MCF 10A (cell line): ENCODE measurements at regions not wholly inside any gene's neighbourhood (a gene's known extent, or its start where the extent isn't known, plus 50 kb on each side); places are given as distances from the start of the nearest gene placed in this dataset.

ENCODE experiments used
- BruUV-seq: library from RNA; stranded (reverse); fragments of 400-500 nt; replicated peaks from 2 replicates; lab custom pipeline; 2021; lab: Mats Ljungman, UMichigan
- CTCF ChIA-PET: fragments of 300-600 bp; sonication (Branson Sonifier 250); formaldehyde crosslinking; extraction: SDS; loops from one replicate; lab custom pipeline; 2021; ENCODE audit warnings: antibody characterized with exemption, inconsistent platforms; lab: Yijun Ruan, JAX
- POLR2A ChIA-PET: fragments of 300-600, 350-650 bp; sonication (Branson Sonifier 250); formaldehyde crosslinking; extraction: SDS; loops from one replicate; lab custom pipeline; 2020; ENCODE audit warnings: antibody characterized with exemption, inconsistent platforms; lab: Yijun Ruan, JAX
- DNase-seq: peaks from one replicate; pipeline ENCODE4 v3.0.0-alpha.2; 2018; ENCODE audit not compliant: unreplicated experiment
- H3K27ac Mint-ChIP-seq: one replicate; pipeline ENCODE4 v1.8.0; 2022; ENCODE audit warnings: mild to moderate bottlenecking, low read depth, mixed read lengths; ENCODE audit not compliant: unreplicated experiment
- H3K27me3 Mint-ChIP-seq: one replicate; pipeline ENCODE4 v1.8.0; 2022; ENCODE audit warnings: mixed read lengths; ENCODE audit not compliant: insufficient read depth, unreplicated experiment
- H3K36me3 Mint-ChIP-seq: one replicate; pipeline ENCODE4 v1.8.0; 2022; ENCODE audit warnings: mild to moderate bottlenecking, moderate library complexity, mixed read lengths; ENCODE audit not compliant: insufficient read depth, unreplicated experiment
- H3K4me1 Mint-ChIP-seq: one replicate; pipeline ENCODE4 v1.8.0; 2022; ENCODE audit warnings: mixed read lengths; ENCODE audit not compliant: insufficient read depth, unreplicated experiment
- H3K4me3 Mint-ChIP-seq: one replicate; pipeline ENCODE4 v1.8.0; 2022; ENCODE audit warnings: mild to moderate bottlenecking, moderate library complexity, mixed read lengths; ENCODE audit not compliant: unreplicated experiment
- H3K9me3 Mint-ChIP-seq: one replicate; pipeline ENCODE4 v1.8.0; 2022; ENCODE audit warnings: mixed read lengths; ENCODE audit not compliant: unreplicated experiment
- CTCF ChIP-seq: fragments of 200-600 bp; IDR thresholded peaks from one replicate; pipeline ENCODE4 v1.8.0; 2022; ENCODE audit warnings: antibody characterized with exemption, mild to moderate bottlenecking; ENCODE audit not compliant: unreplicated experiment
- intact Hi-C: fragments of 100-400 bp; cut with micrococcal nuclease; formaldehyde crosslinking; loops from 2 replicates; pipeline ENCODE4 v1.14.1; 2022

GRCh38 chr3:76949033-76949432 is 90.9 kb upstream of the ROBO2 start:
- Mint-ChIP-seq H3K27ac (no peak overlapping the region), H3K36me3 (no peaks in the 10 kb centered on the region), H3K27me3 (peaks cover 82% of the 10 kb centered on the region), H3K4me3 (no peak overlapping the region), H3K4me1 (no peaks in the 10 kb centered on the region), H3K9me3 (no peaks in the 10 kb centered on the region)
- no TSS peak for BruUV-seq
- no peak for TF ChIP-seq CTCF
- no peak for DNase-seq
- CTCF ChIA-PET, result no interaction called here
- intact Hi-C loops, result no loop called here
- POLR2A ChIA-PET, result no interaction called here

GRCh38 chr3:76949462-76949861 is 90.4 kb upstream of the ROBO2 start:
- Mint-ChIP-seq H3K4me1 (no peaks in the 10 kb centered on the region), H3K9me3 (no peaks in the 10 kb centered on the region), H3K27ac (no peak overlapping the region), H3K27me3 (peaks cover 86% of the 10 kb centered on the region), H3K36me3 (no peaks in the 10 kb centered on the region), H3K4me3 (no peak overlapping the region)
- POLR2A ChIA-PET, result interaction anchor here (0.9 kb wide), 1 partner anchor 14 kb away, joined by 3 read pairs; no protein-coding TSS in a partner anchor
- DNase-seq, result no peak
- CTCF ChIA-PET, result no interaction called here
- no TSS peak for BruUV-seq
- TF ChIP-seq CTCF, result no peak
- intact Hi-C loops, result no loop called here

- H3K4me3 Mint-ChIP-seq, result no peak overlapping the region
- no peaks in the 10 kb centered on the region for H3K36me3 Mint-ChIP-seq
- no peak overlapping the region for H3K27ac Mint-ChIP-seq
- POLR2A ChIA-PET, result interaction anchor here (0.9 to 1.2 kb wide), 2 partner anchors 12 to 37 kb away, joined by 3 read pairs; no protein-coding TSS in a partner anchor
- DNase-seq, result no peak
- CTCF ChIA-PET, result interaction anchor here (0.6 kb wide), 1 partner anchor 146 kb away, joined by 3 read pairs; no protein-coding TSS in a partner anchor
- H3K27me3 Mint-ChIP-seq, result peaks cover 91% of the 10 kb centered on the region
- no peaks in the 10 kb centered on the region for H3K4me1 Mint-ChIP-seq
- BruUV-seq, result no TSS peak
- H3K9me3 Mint-ChIP-seq, result no peaks in the 10 kb centered on the region
- TF ChIP-seq CTCF, result no peak
- intact Hi-C loops, result no loop called here
Measured at GRCh38 chr3:76950590-76950989, 89.3 kb upstream of the ROBO2 start.

- H3K4me1 Mint-ChIP-seq, result no peaks in the 10 kb centered on the region
- ChIA-PET POLR2A (no interaction called here), CTCF (no interaction called here)
- H3K36me3 Mint-ChIP-seq, result no peaks in the 10 kb centered on the region
- TF ChIP-seq CTCF, result no peak
- BruUV-seq, result no TSS peak
- DNase-seq, result no peak
- no peak overlapping the region for H3K27ac Mint-ChIP-seq
- H3K4me3 Mint-ChIP-seq, result no peak overlapping the region
- no peaks in the 10 kb centered on the region for H3K9me3 Mint-ChIP-seq
- H3K27me3 Mint-ChIP-seq, result peaks cover 92% of the 10 kb centered on the region
- intact Hi-C loops, result no loop called here
Measured at GRCh38 chr3:76954412-76954811, 85.5 kb upstream of the ROBO2 start.
